ENCODE measurements at regions not wholly inside any gene's neighbourhood (a gene's known extent, or its start where the extent isn't known, plus 50 kb on each side); places are given as distances from the start of the nearest gene placed in this dataset.

- DNase-seq (ENCODE audit: insufficient read length, low spot score) (no peak), FAIRE-seq (no peak)
- no peak for TF ChIP-seq POLR2AphosphoS5 (IDR thresholded peaks at IDR 0.05; ENCODE audit: low read depth, low read length)
- no peak for TF ChIP-seq POLR2A (IDR thresholded peaks at IDR 0.05; ENCODE audit: low read depth, low read length)
- TF ChIP-seq PAX5 (IDR thresholded peaks at IDR 0.05; ENCODE audit: insufficient read depth, low read length, severe bottlenecking), result no peak
- no peak for TF ChIP-seq TAF1 (IDR thresholded peaks at IDR 0.05; ENCODE audit: low read depth, low read length)
- TF ChIP-seq POU2F2 (IDR thresholded peaks at IDR 0.05; ENCODE audit: low read depth, low read length), result no peak
- no peak for TF ChIP-seq SPI1 (IDR thresholded peaks at IDR 0.05; ENCODE audit: low read depth, low read length)
These were observed 381.6 kb downstream of the NYAP2 start for GRCh38 chr2:225781145-225781544.

DNA sequence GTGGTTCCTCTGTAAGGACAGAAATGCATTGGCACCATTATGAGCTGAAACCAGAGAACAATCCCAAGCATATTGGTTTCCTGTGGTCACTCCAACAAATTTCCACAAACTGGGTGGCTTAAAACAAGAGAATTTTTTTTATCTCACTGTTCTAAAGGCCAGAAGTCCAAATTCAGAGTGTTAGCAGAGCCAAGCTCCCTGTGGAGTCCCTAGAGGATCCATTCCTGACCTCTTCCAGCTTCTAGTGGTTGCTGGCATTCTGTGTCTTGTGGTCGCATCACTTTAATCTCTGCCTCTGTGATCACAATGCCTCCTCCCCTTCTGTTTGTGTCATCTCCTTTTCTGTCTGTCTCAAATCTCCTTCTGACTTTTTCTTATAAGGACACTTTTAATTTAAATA is 380.3 kb downstream of the NYAP2 start:
- TF ChIP-seq TAF1 (IDR thresholded peaks at IDR 0.05; ENCODE audit: low read depth, low read length), result no peak
- no peak for TF ChIP-seq POU2F2 (IDR thresholded peaks at IDR 0.05; ENCODE audit: low read depth, low read length)
- TF ChIP-seq POLR2A (IDR thresholded peaks at IDR 0.05; ENCODE audit: low read depth, low read length), result no peak
- no peak for TF ChIP-seq POLR2AphosphoS5 (IDR thresholded peaks at IDR 0.05; ENCODE audit: low read depth, low read length)
- no peak for TF ChIP-seq SPI1 (IDR thresholded peaks at IDR 0.05; ENCODE audit: low read depth, low read length)
- no peak for TF ChIP-seq PAX5 (IDR thresholded peaks at IDR 0.05; ENCODE audit: insufficient read depth, low read length, severe bottlenecking)
- no peak for DNase-seq (ENCODE audit: insufficient read length, low spot score)
- no peak for FAIRE-seq

GRCh38 chr2:225773148-225773547 is 373.6 kb downstream of the NYAP2 start:
- no peak for DNase-seq (ENCODE audit: insufficient read length, low spot score)
- no peak for FAIRE-seq
- TF ChIP-seq POLR2AphosphoS5 (IDR thresholded peaks at IDR 0.05; ENCODE audit: low read depth, low read length), result no peak
- no peak for TF ChIP-seq POU2F2 (IDR thresholded peaks at IDR 0.05; ENCODE audit: low read depth, low read length)

DNA sequence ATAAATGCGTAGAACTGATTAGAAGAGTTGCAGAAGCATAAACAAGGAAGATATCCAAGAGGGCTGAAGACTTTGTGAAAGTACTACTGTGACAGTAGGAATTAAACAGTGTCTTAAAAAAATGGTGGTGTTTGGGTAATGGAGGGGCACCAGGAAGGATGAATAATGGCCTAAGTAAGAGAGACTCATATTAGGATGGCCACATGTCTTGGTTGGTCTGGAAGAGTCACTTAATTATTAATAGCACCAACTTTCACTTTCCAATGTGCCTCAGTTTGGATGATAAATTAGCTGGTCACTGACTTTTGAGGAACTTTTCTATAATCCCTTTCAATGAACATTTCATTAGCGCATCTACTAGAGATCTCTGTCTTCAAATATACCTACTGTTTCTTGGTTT is 372.2 kb downstream of the NYAP2 start:
- no peak for TF ChIP-seq POU2F2 (IDR thresholded peaks at IDR 0.05; ENCODE audit: low read depth, low read length)
- no peak for TF ChIP-seq PAX5 (IDR thresholded peaks at IDR 0.05; ENCODE audit: insufficient read depth, low read length, severe bottlenecking)
- no peak for TF ChIP-seq TAF1 (IDR thresholded peaks at IDR 0.05; ENCODE audit: low read depth, low read length)
- no peak for TF ChIP-seq SPI1 (IDR thresholded peaks at IDR 0.05; ENCODE audit: low read depth, low read length)
- FAIRE-seq (no peak), DNase-seq (ENCODE audit: insufficient read length, low spot score) (no peak)

GRCh38 chr2:225768741-225769140 is 369.2 kb downstream of the NYAP2 start:
- DNase-seq (ENCODE audit: insufficient read length, low spot score), result no peak
- FAIRE-seq, result no peak
- no peak for TF ChIP-seq POLR2A (IDR thresholded peaks at IDR 0.05; ENCODE audit: low read depth, low read length)

GRCh38 chr2:225766431-225766830 is 366.9 kb downstream of the NYAP2 start:
- no peak for DNase-seq (ENCODE audit: insufficient read length, low spot score)
- no peak for FAIRE-seq
- no peak for TF ChIP-seq SPI1 (IDR thresholded peaks at IDR 0.05; ENCODE audit: low read depth, low read length)
- TF ChIP-seq POLR2AphosphoS5 (IDR thresholded peaks at IDR 0.05; ENCODE audit: low read depth, low read length), result no peak
- TF ChIP-seq POLR2A (IDR thresholded peaks at IDR 0.05; ENCODE audit: low read depth, low read length), result no peak
- no peak for TF ChIP-seq POU2F2 (IDR thresholded peaks at IDR 0.05; ENCODE audit: low read depth, low read length)
- no peak for TF ChIP-seq TAF1 (IDR thresholded peaks at IDR 0.05; ENCODE audit: low read depth, low read length)
- TF ChIP-seq PAX5 (IDR thresholded peaks at IDR 0.05; ENCODE audit: insufficient read depth, low read length, severe bottlenecking), result no peak

GRCh38 chr2:225765820-225766219 is 366.3 kb downstream of the NYAP2 start:
- TF ChIP-seq PAX5 (IDR thresholded peaks at IDR 0.05; ENCODE audit: insufficient read depth, low read length, severe bottlenecking) (no peak), POLR2A (IDR thresholded peaks at IDR 0.05; ENCODE audit: low read depth, low read length) (no peak), POLR2AphosphoS5 (IDR thresholded peaks at IDR 0.05; ENCODE audit: low read depth, low read length) (no peak), SPI1 (IDR thresholded peaks at IDR 0.05; ENCODE audit: low read depth, low read length) (no peak), TAF1 (IDR thresholded peaks at IDR 0.05; ENCODE audit: low read depth, low read length) (no peak), POU2F2 (IDR thresholded peaks at IDR 0.05; ENCODE audit: low read depth, low read length) (no peak)
- FAIRE-seq (no peak), DNase-seq (ENCODE audit: insufficient read length, low spot score) (no peak)

- FAIRE-seq, result no peak
These were observed 364.8 kb downstream of the NYAP2 start for GRCh38 chr2:225764346-225764745.

GRCh38 chr2:225763711-225764110 is 364.2 kb downstream of the NYAP2 start:
- FAIRE-seq (no peak), DNase-seq (ENCODE audit: insufficient read length, low spot score) (no peak)
- TF ChIP-seq POLR2A (IDR thresholded peaks at IDR 0.05; ENCODE audit: low read depth, low read length) (no peak), TAF1 (IDR thresholded peaks at IDR 0.05; ENCODE audit: low read depth, low read length) (no peak), SPI1 (IDR thresholded peaks at IDR 0.05; ENCODE audit: low read depth, low read length) (no peak), PAX5 (IDR thresholded peaks at IDR 0.05; ENCODE audit: insufficient read depth, low read length, severe bottlenecking) (no peak), POU2F2 (IDR thresholded peaks at IDR 0.05; ENCODE audit: low read depth, low read length) (no peak), POLR2AphosphoS5 (IDR thresholded peaks at IDR 0.05; ENCODE audit: low read depth, low read length) (no peak)

More at GRCh38 chr2:225764346-225764745, 364.8 kb downstream of the NYAP2 start:
- TF ChIP-seq POLR2A (IDR thresholded peaks at IDR 0.05; ENCODE audit: low read depth, low read length), result no peak
- TF ChIP-seq TAF1 (IDR thresholded peaks at IDR 0.05; ENCODE audit: low read depth, low read length), result no peak
- TF ChIP-seq PAX5 (IDR thresholded peaks at IDR 0.05; ENCODE audit: insufficient read depth, low read length, severe bottlenecking), result no peak
- no peak for TF ChIP-seq POU2F2 (IDR thresholded peaks at IDR 0.05; ENCODE audit: low read depth, low read length)
- TF ChIP-seq POLR2AphosphoS5 (IDR thresholded peaks at IDR 0.05; ENCODE audit: low read depth, low read length), result no peak
- TF ChIP-seq SPI1 (IDR thresholded peaks at IDR 0.05; ENCODE audit: low read depth, low read length), result no peak
- DNase-seq (ENCODE audit: insufficient read length, low spot score), result no peak

GRCh38 chr2:225761396-225761795 is 361.9 kb downstream of the NYAP2 start:
- TF ChIP-seq SPI1 (IDR thresholded peaks at IDR 0.05; ENCODE audit: low read depth, low read length), result no peak
- no peak for TF ChIP-seq POLR2A (IDR thresholded peaks at IDR 0.05; ENCODE audit: low read depth, low read length)
- no peak for TF ChIP-seq POU2F2 (IDR thresholded peaks at IDR 0.05; ENCODE audit: low read depth, low read length)
- TF ChIP-seq POLR2AphosphoS5 (IDR thresholded peaks at IDR 0.05; ENCODE audit: low read depth, low read length), result no peak
- no peak for DNase-seq (ENCODE audit: insufficient read length, low spot score)
- no peak for FAIRE-seq

GRCh38 chr2:225757248-225757647 is 357.7 kb downstream of the NYAP2 start:
- no peak for FAIRE-seq

More at GRCh38 chr2:225757248-225757647, 357.7 kb downstream of the NYAP2 start:
- no peak for TF ChIP-seq POU2F2 (IDR thresholded peaks at IDR 0.05; ENCODE audit: low read depth, low read length)
- TF ChIP-seq POLR2AphosphoS5 (IDR thresholded peaks at IDR 0.05; ENCODE audit: low read depth, low read length), result no peak
- TF ChIP-seq POLR2A (IDR thresholded peaks at IDR 0.05; ENCODE audit: low read depth, low read length), result no peak
- no peak for TF ChIP-seq TAF1 (IDR thresholded peaks at IDR 0.05; ENCODE audit: low read depth, low read length)
- TF ChIP-seq PAX5 (IDR thresholded peaks at IDR 0.05; ENCODE audit: insufficient read depth, low read length, severe bottlenecking), result no peak
- TF ChIP-seq SPI1 (IDR thresholded peaks at IDR 0.05; ENCODE audit: low read depth, low read length), result no peak
- no peak for DNase-seq (ENCODE audit: insufficient read length, low spot score)
